Coronary artery (tissue), 2 donors: ENCODE measurements at regions not wholly inside any gene's neighbourhood (a gene's known extent, or its start where the extent isn't known, plus 50 kb on each side); places are given as distances from the start of the nearest gene placed in this dataset.

Source experiments
- DNase-seq: peaks from one replicate; pipeline ENCODE4 v3.0.0-alpha.2; 2017; ENCODE audit warnings: low spot score
- H3K27ac ChIP-seq, 2 donors: fragments of 200-600 bp; sonication (generic); one replicate each; pipeline ENCODE4 v1.5.1; 2016 to 2019
- H3K4me3 ChIP-seq: fragments of 200-600 bp; sonication (generic); 2 replicates; pipeline ENCODE4 v1.5.1; 2016; ENCODE audit warnings: mild to moderate bottlenecking, moderate library complexity
- CTCF ChIP-seq: fragments of 200-600 bp; sonication (generic); IDR thresholded peaks from one replicate; pipeline ENCODE4 v1.5.1; 2019; ENCODE audit warnings: antibody characterized with exemption

- Histone ChIP-seq H3K27ac (no peak overlapping the region), H3K4me3 (no peak overlapping the region)
- DNase-seq, result no peak
- TF ChIP-seq CTCF, result no peak
Measured at GRCh38 chr10:85315657-85316056, 987.3 kb downstream of the CCSER2 start.

GRCh38 chr10:85316276-85316675, 987.9 kb downstream of the CCSER2 start:
- DNase-seq, result no peak
- no peak overlapping the region for H3K27ac ChIP-seq
- no peak for TF ChIP-seq CTCF
- H3K4me3 ChIP-seq, result no peak overlapping the region

- TF ChIP-seq CTCF, result no peak
- Histone ChIP-seq H3K27ac (no peak overlapping the region), H3K4me3 (no peak overlapping the region)
- DNase-seq, result no peak
Measured at GRCh38 chr10:85317827-85318226, 989.4 kb downstream of the CCSER2 start.

GRCh38 chr10:85318809-85319807, 990.7 kb downstream of the CCSER2 start:
- no peak for TF ChIP-seq CTCF
- H3K27ac ChIP-seq, result no peak overlapping the region
- no peak for DNase-seq
- H3K4me3 ChIP-seq, result no peak overlapping the region

- H3K4me3 ChIP-seq, result no peak overlapping the region
- no peak overlapping the region for H3K27ac ChIP-seq
- no peak for TF ChIP-seq CTCF
- DNase-seq, result no peak
Measured at GRCh38 chr10:85319826-85320225, 991.4 kb downstream of the CCSER2 start.

GRCh38 chr10:85333594-85333993, 1005.2 kb downstream of the CCSER2 start:
- no peak overlapping the region for H3K27ac ChIP-seq
- DNase-seq, result no peak
- no peak overlapping the region for H3K4me3 ChIP-seq
- TF ChIP-seq CTCF, result no peak

GRCh38 chr10:85362401-85362800, 1004.2 kb downstream of the GRID1 start:
- DNase-seq, result no peak
- no peak for TF ChIP-seq CTCF
- Histone ChIP-seq H3K27ac (no peak overlapping the region), H3K4me3 (no peak overlapping the region)
